ENCODE measurements at regions not wholly inside any gene's neighbourhood (a gene's known extent, or its start where the extent isn't known, plus 50 kb on each side); places are given as distances from the start of the nearest gene placed in this dataset.

DNA sequence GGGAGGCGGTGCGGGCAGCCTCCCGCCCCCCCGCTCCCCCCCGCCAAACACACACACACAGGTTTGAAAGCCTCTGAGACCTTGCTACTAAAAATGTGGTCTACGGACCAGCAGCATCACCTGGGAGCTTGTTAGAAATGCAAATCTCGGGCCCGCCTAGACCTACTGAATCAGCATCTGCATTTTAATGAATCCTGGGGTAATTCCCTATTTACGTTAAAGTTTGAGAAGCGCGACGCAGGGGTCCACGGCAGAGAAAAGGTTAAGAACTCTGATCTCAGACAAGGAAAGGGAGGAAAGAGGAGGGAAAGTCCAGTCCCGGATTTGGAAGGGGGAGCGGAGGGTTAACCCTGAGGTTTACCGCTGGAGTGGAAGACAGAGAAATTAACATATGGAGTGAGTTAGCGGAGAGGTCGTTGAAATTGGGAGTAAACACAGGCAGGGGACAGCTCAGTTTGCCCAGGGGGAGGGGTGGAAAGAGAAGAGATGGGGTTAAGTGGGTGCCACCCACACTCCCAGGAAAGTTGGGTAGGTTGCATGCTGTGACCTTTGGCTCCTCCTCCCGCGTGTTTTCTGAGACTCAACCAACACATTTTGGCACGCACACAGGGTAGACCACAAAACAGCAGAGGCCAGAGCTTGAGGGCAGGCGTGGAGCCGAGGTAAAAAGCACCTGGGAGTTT lies 483.6 kb downstream of the BCOR start:
- H3K27me3 ChIP-seq (ENCODE audit: control insufficient read depth, extremely low read depth, insufficient read depth, low read length), result peaks cover 15% of the 10 kb centered on the region
- dilution Hi-C loops (cut with MboI; ENCODE audit: extremely low pct_ligation_motif_present, low sequenced_read_pairs), result no loop called here
- no peak overlapping the region for H3K27ac ChIP-seq (ENCODE audit: control insufficient read depth, insufficient read depth, low read length)
- no peaks in the 10 kb centered on the region for H3K9me3 ChIP-seq (ENCODE audit: control insufficient read depth, low read depth, low read length)
- no peak overlapping the region for H3K9ac ChIP-seq (ENCODE audit: control insufficient read depth, extremely low read depth, insufficient read depth, low read length)
- no peak for TF ChIP-seq CTCF (optimal IDR thresholded peaks at IDR 0.05 in 1 of 3, IDR thresholded peaks at IDR 0.05 in 1 of 3, conservative IDR thresholded peaks at IDR 0.05 in 1 of 3; ENCODE audit: extremely low read depth in 1 of 3, insufficient read depth in 2 of 3, low read length in 3 of 3)
- TF ChIP-seq EZH2 (IDR thresholded peaks at IDR 0.05; ENCODE audit: low read length), result no peak
- no peak overlapping the region for H2AFZ ChIP-seq (ENCODE audit: control insufficient read depth, low read length)
- H3K4me1 ChIP-seq (ENCODE audit: control insufficient read depth, extremely low read depth, insufficient read depth, low read length), result peaks cover 6% of the 10 kb centered on the region
- no peak for DNase-seq (ENCODE audit: low read depth, low spot score)
- no peaks in the 10 kb centered on the region for H3K79me2 ChIP-seq (ENCODE audit: control insufficient read depth, insufficient read depth, low read length)
- no peak overlapping the region for H3K4me3 ChIP-seq (ENCODE audit: control insufficient read depth in 2 of 3, extremely low read depth in 1 of 3, insufficient read depth in 2 of 3, low read depth in 1 of 3, low read length in 3 of 3)
- H3K36me3 ChIP-seq (ENCODE audit: control insufficient read depth in 2 of 2, extremely low read depth in 1 of 2, insufficient read depth in 2 of 2, low read length in 2 of 2), result no peaks in the 10 kb centered on the region
- no peaks in the 10 kb centered on the region for H4K20me1 ChIP-seq (ENCODE audit: control insufficient read depth, extremely low read depth, insufficient read depth, low read length)
- H3K4me2 ChIP-seq (ENCODE audit: control insufficient read depth, extremely low read depth, insufficient read depth, low read depth, low read length), result peak overlapping the region; percentile 6
- no peaks in the 10 kb centered on the region for H3K9me1 ChIP-seq (ENCODE audit: control insufficient read depth, extremely low read depth, insufficient read depth, low read length)
- no peak for FAIRE-seq

DNA sequence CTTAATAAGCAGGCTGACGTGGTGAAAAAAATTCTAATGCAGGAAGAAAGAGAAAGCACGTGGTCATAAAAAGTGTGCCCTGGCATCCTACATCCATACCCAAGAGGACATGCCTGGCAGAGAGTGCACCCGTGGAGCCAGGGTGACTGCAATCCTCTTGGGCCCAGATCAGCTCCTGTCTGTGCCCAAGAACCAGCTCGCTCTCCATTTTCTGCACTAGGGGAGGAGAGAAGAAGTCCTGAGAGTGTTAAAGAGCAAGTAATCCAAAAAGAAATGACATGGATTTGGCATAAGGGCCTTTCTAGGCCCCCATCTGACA lies 483.1 kb downstream of the BCOR start:
- Histone ChIP-seq H3K79me2 (ENCODE audit: control insufficient read depth, insufficient read depth, low read length) (no peaks in the 10 kb centered on the region), H3K27me3 (ENCODE audit: control insufficient read depth, extremely low read depth, insufficient read depth, low read length) (peaks cover 13% of the 10 kb centered on the region), H2AFZ (ENCODE audit: control insufficient read depth, low read length) (no peak overlapping the region), H3K9ac (ENCODE audit: control insufficient read depth, extremely low read depth, insufficient read depth, low read length) (no peak overlapping the region), H3K27ac (ENCODE audit: control insufficient read depth, insufficient read depth, low read length) (no peak overlapping the region), H4K20me1 (ENCODE audit: control insufficient read depth, extremely low read depth, insufficient read depth, low read length) (no peaks in the 10 kb centered on the region), H3K36me3 (ENCODE audit: control insufficient read depth in 2 of 2, extremely low read depth in 1 of 2, insufficient read depth in 2 of 2, low read length in 2 of 2) (no peaks in the 10 kb centered on the region), H3K9me3 (ENCODE audit: control insufficient read depth, low read depth, low read length) (no peaks in the 10 kb centered on the region), H3K9me1 (ENCODE audit: control insufficient read depth, extremely low read depth, insufficient read depth, low read length) (no peaks in the 10 kb centered on the region), H3K4me3 (ENCODE audit: control insufficient read depth in 2 of 3, extremely low read depth in 1 of 3, insufficient read depth in 2 of 3, low read depth in 1 of 3, low read length in 3 of 3) (no peak overlapping the region), H3K4me1 (ENCODE audit: control insufficient read depth, extremely low read depth, insufficient read depth, low read length) (peaks cover 6% of the 10 kb centered on the region), H3K4me2 (ENCODE audit: control insufficient read depth, extremely low read depth, insufficient read depth, low read depth, low read length) (no peak overlapping the region)
- DNase-seq (ENCODE audit: low read depth, low spot score) (no peak), FAIRE-seq (no peak)
- no peak for TF ChIP-seq CTCF (optimal IDR thresholded peaks at IDR 0.05 in 1 of 3, IDR thresholded peaks at IDR 0.05 in 1 of 3, conservative IDR thresholded peaks at IDR 0.05 in 1 of 3; ENCODE audit: extremely low read depth in 1 of 3, insufficient read depth in 2 of 3, low read length in 3 of 3)
- no peak for TF ChIP-seq EZH2 (IDR thresholded peaks at IDR 0.05; ENCODE audit: low read length)
- dilution Hi-C loops (cut with MboI; ENCODE audit: extremely low pct_ligation_motif_present, low sequenced_read_pairs), result no loop called here

Measured in keratinocyte (primary cell).